ENCODE measurements at regions not wholly inside any gene's neighbourhood (a gene's known extent, or its start where the extent isn't known, plus 50 kb on each side); places are given as distances from the start of the nearest gene placed in this dataset.

DNA sequence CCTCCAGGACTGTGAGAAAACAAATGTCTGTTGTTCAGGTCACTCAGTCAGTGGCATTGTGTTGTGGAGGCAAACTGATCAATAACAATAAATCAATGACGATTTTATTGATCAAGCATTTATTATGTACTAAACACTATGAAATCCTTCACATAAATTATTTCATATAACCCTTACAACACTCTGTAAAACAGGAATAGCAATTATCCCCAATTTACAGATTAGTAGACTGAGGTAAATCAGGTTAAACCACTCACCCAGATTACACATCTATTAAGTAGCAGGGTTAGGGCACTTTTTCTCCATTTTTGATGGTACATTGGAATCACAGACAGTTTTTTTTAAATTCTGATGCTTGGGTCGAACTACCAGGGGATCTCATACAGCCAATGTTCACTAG is 372.8 kb upstream of the MAF start:
- TF ChIP-seq CTCF (IDR thresholded peaks at IDR 0.05; ENCODE audit: insufficient read depth, low read length, poor library complexity, severe bottlenecking) (no peak), EZH2phosphoT487 (conservative IDR thresholded peaks at IDR 0.05; ENCODE audit: low read length) (no peak)

Measured in SU-DHL-6 (cell line).